BE2C (cell line): ENCODE measurements at regions not wholly inside any gene's neighbourhood (a gene's known extent, or its start where the extent isn't known, plus 50 kb on each side); places are given as distances from the start of the nearest gene placed in this dataset.

Source experiments
- DNase-seq: peaks from one replicate; pipeline ENCODE4 v3.0.0-alpha.2; 2020
- H3K27me3 ChIP-seq: fragments of 250-450 bp; sonication (Bioruptor Pico); 2 replicates; pipeline ENCODE4 v1.5.1; 2020; ENCODE audit warnings: mild to moderate bottlenecking
- H3K36me3 ChIP-seq: fragments of 250-450 bp; sonication (Bioruptor Pico); 2 replicates; pipeline ENCODE4 v1.5.1; 2020; ENCODE audit warnings: mild to moderate bottlenecking
- H3K4me1 ChIP-seq: fragments of 250-450 bp; sonication (Bioruptor Pico); 2 replicates; pipeline ENCODE4 v1.5.1; 2020
- H3K4me3 ChIP-seq: 2 replicates; pipeline ENCODE4 v1.5.1; 2011; ENCODE audit warnings: low read depth, low read length
- H3K9me3 ChIP-seq: fragments of 250-450 bp; sonication (Bioruptor Pico); 2 replicates; pipeline ENCODE4 v1.5.1; 2020
- TF ChIP-seq, protein P1 (sequence below): IDR thresholded peaks from 2 replicates; pipeline ENCODE4 v1.5.1; 2012; ENCODE audit warnings: mild to moderate bottlenecking, low read depth, low read length

DNA sequence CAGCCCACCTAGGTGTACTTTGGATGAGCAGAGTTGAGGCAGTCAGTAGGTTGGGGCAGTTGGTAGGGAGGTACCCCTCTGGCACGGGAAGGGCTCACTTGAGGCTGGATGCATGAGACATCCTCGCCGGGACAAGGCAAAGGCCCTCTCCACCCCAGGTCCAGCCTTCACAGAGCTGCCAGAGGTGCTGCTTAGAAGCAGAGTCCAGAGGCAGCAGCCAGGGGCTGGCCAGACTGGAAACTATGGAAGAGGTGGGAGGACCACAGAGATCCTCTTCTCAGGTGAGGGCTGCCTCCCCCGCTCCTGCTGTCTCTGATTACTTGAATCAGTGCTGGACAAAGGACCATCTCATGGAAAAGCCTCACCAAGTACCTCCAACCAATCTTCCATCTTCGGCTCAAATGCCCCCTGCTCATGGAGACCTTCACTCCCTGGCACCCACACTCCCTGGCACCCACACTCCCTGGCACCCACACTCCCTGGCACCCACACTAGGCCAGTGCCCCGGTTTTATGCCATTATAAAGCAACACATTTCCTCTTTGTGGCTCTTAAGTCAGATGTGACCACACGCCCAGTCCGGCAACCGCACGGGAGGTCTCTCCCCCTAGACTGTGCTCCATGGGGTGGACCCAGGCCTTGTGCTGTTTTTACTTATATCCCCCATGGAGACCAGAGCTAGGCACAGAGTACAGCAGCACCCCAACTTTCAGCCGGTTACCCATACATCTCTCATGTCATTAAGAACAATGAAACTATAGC lies 100.1 kb downstream of the YTHDF1 start:
- Histone ChIP-seq H3K27me3 (peaks cover 55% of the 10 kb centered on the region), H3K4me1 (no peaks in the 10 kb centered on the region), H3K36me3 (no peaks in the 10 kb centered on the region), H3K4me3 (no peak overlapping the region), H3K9me3 (peaks cover 4% of the 10 kb centered on the region; the same call in 1 of the 2 replicates)
- peak; percentile 4 for DNase-seq
- TF ChIP-seq, protein P1, sequence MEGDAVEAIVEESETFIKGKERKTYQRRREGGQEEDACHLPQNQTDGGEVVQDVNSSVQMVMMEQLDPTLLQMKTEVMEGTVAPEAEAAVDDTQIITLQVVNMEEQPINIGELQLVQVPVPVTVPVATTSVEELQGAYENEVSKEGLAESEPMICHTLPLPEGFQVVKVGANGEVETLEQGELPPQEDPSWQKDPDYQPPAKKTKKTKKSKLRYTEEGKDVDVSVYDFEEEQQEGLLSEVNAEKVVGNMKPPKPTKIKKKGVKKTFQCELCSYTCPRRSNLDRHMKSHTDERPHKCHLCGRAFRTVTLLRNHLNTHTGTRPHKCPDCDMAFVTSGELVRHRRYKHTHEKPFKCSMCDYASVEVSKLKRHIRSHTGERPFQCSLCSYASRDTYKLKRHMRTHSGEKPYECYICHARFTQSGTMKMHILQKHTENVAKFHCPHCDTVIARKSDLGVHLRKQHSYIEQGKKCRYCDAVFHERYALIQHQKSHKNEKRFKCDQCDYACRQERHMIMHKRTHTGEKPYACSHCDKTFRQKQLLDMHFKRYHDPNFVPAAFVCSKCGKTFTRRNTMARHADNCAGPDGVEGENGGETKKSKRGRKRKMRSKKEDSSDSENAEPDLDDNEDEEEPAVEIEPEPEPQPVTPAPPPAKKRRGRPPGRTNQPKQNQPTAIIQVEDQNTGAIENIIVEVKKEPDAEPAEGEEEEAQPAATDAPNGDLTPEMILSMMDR: no peak

DNA sequence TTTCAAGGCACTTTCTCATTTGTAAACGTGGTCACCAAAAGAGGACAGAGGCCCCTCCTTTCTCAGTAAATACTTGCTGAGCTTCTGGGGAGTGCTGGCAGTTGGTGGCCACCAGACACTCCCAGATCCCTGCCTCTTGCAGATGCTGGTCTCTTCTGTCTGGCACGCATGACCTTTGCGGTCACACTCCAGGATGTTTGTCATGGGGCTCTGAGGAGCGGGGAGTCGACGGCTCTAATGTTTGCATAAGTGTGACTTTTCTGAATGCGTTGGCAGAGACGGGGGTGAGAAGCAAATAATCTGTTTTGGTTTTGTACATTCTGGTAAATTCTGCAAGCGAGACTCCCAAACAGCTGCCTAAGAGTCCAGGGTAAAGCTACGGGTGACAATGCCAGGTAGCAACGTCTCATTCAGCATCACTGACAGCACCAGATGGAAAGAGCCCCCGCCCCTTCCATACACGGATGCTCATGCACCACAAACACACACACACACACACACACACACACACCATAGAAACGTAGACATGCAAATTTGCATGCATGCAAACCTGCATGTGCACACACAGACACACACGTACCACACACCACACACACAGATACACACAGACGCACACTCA lies 101.1 kb downstream of the YTHDF1 start:
- H3K27me3 ChIP-seq: peaks cover 54% of the 10 kb centered on the region

DNA sequence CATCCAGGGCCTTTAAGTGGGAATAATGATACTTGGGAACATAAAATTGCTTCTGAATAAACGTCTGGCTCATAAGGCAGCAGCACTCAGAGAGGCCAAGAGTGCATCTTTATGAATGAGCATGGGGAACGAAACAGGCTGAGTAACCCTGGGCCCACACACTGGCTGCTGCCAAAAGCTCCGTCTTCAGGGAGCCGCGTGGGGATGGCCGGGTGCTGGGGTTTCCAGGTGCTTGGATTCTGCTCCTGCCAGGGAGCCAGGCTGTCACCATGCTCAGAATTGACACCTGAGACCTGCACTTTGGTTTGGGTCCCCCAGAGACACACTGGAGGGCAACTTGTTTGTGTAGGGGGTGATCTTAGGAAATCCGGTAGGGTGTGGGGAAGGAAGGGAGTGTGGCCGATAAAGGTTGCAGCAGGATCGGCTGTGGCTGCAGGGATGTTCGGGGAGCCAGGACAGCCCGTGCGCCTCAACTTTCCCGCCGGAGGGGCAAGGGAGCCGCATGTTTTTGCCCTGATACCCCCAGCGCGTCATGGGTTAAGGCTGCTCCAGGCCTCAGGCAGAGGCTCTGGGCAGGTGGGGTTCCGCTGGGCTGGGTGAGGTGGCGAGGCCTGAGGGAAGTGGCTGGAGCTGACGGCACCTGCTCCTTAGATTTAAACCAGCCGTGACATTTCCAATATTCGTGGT lies 101.8 kb downstream of the YTHDF1 start:
- Histone ChIP-seq H3K27me3 (peaks cover 50% of the 10 kb centered on the region), H3K9me3 (peaks cover 4% of the 10 kb centered on the region; the same call in 1 of the 2 replicates), H3K4me3 (no peak overlapping the region), H3K4me1 (no peaks in the 10 kb centered on the region), H3K36me3 (no peaks in the 10 kb centered on the region)
- TF ChIP-seq, protein P1: no peak
- peak; percentile 6 for DNase-seq

More for the DNA sequence above, 101.1 kb downstream of the YTHDF1 start:
- DNase-seq: no peak
- Histone ChIP-seq H3K36me3 (no peaks in the 10 kb centered on the region), H3K4me1 (no peaks in the 10 kb centered on the region), H3K9me3 (peaks cover 4% of the 10 kb centered on the region; the same call in 1 of the 2 replicates), H3K4me3 (no peak overlapping the region)
- TF ChIP-seq, protein P1: no peak

DNA sequence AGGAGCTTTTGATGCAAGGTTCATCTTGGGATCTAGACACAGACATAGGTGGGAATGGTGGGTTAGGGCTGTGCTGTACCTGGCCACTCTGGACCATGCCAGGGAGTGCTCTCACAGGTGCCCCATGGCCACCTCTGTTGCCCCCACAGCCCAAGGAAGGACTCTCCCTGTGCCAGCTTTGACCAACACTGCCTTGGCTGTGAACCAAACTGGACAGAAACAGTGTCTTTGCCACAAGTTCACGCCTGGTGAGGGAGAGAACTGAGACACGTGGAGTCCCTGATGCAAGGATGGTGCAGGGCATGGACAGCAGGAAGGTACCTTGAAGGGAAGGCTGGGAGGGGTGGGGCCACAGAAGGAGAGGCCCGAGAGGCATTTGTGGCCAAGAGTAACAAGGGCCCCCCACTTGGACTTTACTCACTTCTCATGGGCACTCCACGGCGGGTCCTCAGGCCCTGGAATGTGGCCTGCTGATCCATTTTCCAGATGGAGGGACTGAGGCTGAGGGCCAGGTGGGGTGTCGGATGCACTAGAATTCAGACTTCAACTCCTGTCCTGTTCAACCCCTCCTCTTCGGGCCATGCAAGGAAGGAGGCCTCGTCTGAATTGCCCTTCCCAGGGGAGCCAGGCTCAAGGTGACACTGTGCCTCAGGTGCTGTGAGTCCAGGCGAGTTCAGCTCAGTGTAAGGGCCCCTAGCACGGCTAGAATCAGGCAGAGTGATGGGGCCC lies 103.3 kb downstream of the YTHDF1 start:
- no peak for DNase-seq
- Histone ChIP-seq H3K9me3 (peaks cover 7% of the 10 kb centered on the region; the same call in 1 of the 2 replicates), H3K4me1 (no peaks in the 10 kb centered on the region), H3K27me3 (peaks cover 35% of the 10 kb centered on the region), H3K36me3 (no peaks in the 10 kb centered on the region), H3K4me3 (no peak overlapping the region)
- TF ChIP-seq, protein P1: no peak

DNA sequence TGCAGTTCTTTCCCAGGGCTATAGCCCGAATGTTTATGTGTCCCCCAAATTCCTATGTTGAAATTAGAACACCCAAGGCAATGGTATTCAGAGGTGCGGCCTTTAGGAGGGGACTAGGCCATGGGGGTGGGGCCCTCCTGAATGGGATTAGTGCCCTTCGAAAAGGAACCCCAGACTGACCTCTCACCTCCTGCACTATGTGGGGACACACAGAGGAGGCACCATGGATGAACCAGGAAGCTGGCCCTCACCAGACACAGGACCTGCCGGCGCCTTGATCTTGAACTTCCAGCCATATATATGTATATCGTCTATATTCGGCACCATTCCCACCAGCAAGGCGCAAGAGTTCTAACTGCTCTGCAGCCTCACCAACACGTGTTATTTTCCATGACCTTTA lies 101.5 kb upstream of the BHLHE23 start:
- Histone ChIP-seq H3K27me3 (no peaks in the 10 kb centered on the region), H3K4me1 (no peaks in the 10 kb centered on the region), H3K36me3 (no peaks in the 10 kb centered on the region), H3K4me3 (no peak overlapping the region), H3K9me3 (peaks cover 7% of the 10 kb centered on the region; the same call in 1 of the 2 replicates)
- DNase-seq: no peak
- TF ChIP-seq, protein P1: no peak
